Common myeloid progenitor, CD34-positive (primary cell): ENCODE measurements at regions not wholly inside any gene's neighbourhood (a gene's known extent, or its start where the extent isn't known, plus 50 kb on each side); places are given as distances from the start of the nearest gene placed in this dataset.

Experiments
- CTCF ChIA-PET: fragments of 350-600 bp; sonication (Branson Sonifier 250); formaldehyde crosslinking; loops from one replicate; lab custom pipeline; 2021; ENCODE audit warnings: antibody characterized with exemption; lab: Charles Lee
- POLR2A ChIA-PET: fragments of 350-600 bp; sonication (Branson Sonifier 250); formaldehyde crosslinking; loops from one replicate; lab custom pipeline; 2021; ENCODE audit warnings: antibody characterized with exemption; lab: Charles Lee
- DNase-seq, 3 donors: peaks; one replicate each; pipeline versions ENCODE4 v3.0.0 to v3.0.0-alpha.2; 2013
- H3K27ac ChIP-seq, 2 experiments: 1 replicate in 1 of 2; 2 replicates in 1 of 2; pipeline ENCODE4 v1.7.0; 2013; ENCODE audit warnings: inconsistent platforms in 2 of 2, low read length in 2 of 2, mild to moderate bottlenecking in 2 of 2, low read depth in 1 of 2, moderate library complexity in 1 of 2; ENCODE audit not compliant: severe bottlenecking in 2 of 2, insufficient read depth in 1 of 2, poor library complexity in 1 of 2
- H3K27me3 ChIP-seq, 5 experiments: replicated peaks in 2 of 5; 1 replicate in 3 of 5; 2 replicates in 2 of 5; pipeline versions ENCODE4 v1.6.1 to v1.7.0; 2013; ENCODE audit warnings: low read length in 4 of 5, mild to moderate bottlenecking in 2 of 5, moderate library complexity in 2 of 5, inconsistent platforms in 1 of 5; ENCODE audit not compliant: insufficient read depth in 5 of 5, control insufficient read depth in 4 of 5
- H3K36me3 ChIP-seq, 4 experiments: 1 replicate in 2 of 4; 2 replicates in 2 of 4; pipeline versions ENCODE4 v1.6.1 to v1.7.0; 2013; ENCODE audit warnings: low read length in 3 of 4, control low read depth in 1 of 4, mild to moderate bottlenecking in 1 of 4; ENCODE audit not compliant: control insufficient read depth in 4 of 4, insufficient read depth in 4 of 4
- H3K4me1 ChIP-seq, 4 experiments: 1 replicate in 3 of 4; 2 replicates in 1 of 4; pipeline versions ENCODE4 v1.6.1 to v1.7.1; 2013; ENCODE audit warnings: low read length in 3 of 4, mild to moderate bottlenecking in 3 of 4, control low read depth in 1 of 4, inconsistent platforms in 1 of 4, moderate library complexity in 1 of 4; ENCODE audit not compliant: control insufficient read depth in 4 of 4, insufficient read depth in 4 of 4; ENCODE audit errors: control extremely low read depth in 1 of 4
- H3K4me3 ChIP-seq, 7 experiments: 1 replicate in 4 of 7; 2 replicates in 3 of 7; pipeline versions ENCODE4 v1.5.1 to v1.7.0; 2013; ENCODE audit warnings: mild to moderate bottlenecking in 7 of 7, low read length in 6 of 7, moderate library complexity in 6 of 7, inconsistent platforms in 2 of 7, low read depth in 2 of 7, control low read depth in 1 of 7; ENCODE audit not compliant: insufficient read depth in 4 of 7, control insufficient read depth in 1 of 7; ENCODE audit errors: extremely low read depth in 1 of 7
- H3K9me3 ChIP-seq, 5 experiments: 1 replicate in 4 of 5; 2 replicates in 1 of 5; pipeline versions ENCODE4 v1.6.1 to v1.7.1; 2013; ENCODE audit warnings: low read length in 4 of 5, mild to moderate bottlenecking in 2 of 5, inconsistent platforms in 1 of 5, low read depth in 1 of 5, moderate library complexity in 1 of 5; ENCODE audit not compliant: control insufficient read depth in 4 of 5, insufficient read depth in 2 of 5; ENCODE audit errors: control extremely low read depth in 1 of 5
- WGBS: methylation state at CpG from one replicate; pipeline ENCODE4 v1.1.5; 2013; ENCODE audit not compliant: insufficient coverage; 5-methylcytosine and 5-hydroxymethylcytosine counted together

DNA sequence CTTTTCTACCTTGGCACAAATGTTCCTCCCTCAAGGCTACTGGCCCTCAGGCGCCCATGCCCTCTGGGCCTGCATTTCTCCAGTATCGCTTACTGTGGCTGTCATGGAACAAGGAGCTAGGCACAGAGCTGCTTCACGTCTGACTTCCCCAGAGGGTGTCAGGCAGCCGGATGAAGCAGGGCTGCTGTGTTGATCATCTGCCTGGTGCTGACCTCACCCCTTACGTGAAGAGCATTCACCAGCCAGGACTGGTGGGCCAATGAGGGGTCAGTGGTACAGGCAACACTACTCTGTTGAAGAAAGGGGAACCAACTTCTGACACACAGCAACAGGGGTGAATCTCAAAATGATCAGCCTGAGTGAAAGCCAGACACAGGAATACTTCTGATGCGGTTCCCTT, 215.5 kb upstream of the GALNT2 start:
- H3K4me1 ChIP-seq = peaks cover 0 to 8% (median 5%) of the 10 kb centered on the region in 4 experiments
- no peaks in the 10 kb centered on the region for H3K36me3 ChIP-seq
- 92% methylated on average over 3 of the region's 6 CpGs for WGBS
- no peak overlapping the region for H3K4me3 ChIP-seq
- no peaks in the 10 kb centered on the region for H3K9me3 ChIP-seq
- POLR2A ChIA-PET = interaction anchor here (0.6 kb wide), 1 partner anchor 98 kb away, joined by 3 read pairs; no protein-coding TSS in a partner anchor
- peak in 1 of 3 donors; percentile 8 for DNase-seq
- no peak overlapping the region for H3K27ac ChIP-seq
- no peaks in the 10 kb centered on the region for H3K27me3 ChIP-seq
- CTCF ChIA-PET = no interaction called here

DNA sequence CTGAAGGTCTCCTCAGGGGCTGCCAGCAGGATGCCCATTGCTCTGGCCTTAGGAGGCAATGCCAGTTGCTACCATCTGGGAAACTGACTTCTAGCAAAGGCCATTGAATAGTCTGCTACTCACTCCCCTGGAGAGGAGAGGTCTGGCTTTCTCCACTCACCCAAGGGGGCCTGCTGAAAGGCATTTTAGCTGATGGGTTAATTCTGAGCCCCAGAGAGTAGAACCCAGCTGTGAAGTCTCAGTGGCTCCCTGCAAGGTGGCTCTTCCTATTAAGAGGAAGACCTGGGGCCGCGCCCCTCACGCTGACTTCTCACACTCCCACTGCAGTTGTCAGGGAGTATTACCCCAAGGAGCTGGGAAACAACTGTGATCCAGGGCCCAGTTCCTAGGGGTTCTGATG, 213.3 kb upstream of the GALNT2 start:
- ChIA-PET POLR2A (no interaction called here), CTCF (interaction anchor here (0.6 kb wide), 1 partner anchor 595 kb away, joined by 4 read pairs; no protein-coding TSS in a partner anchor)
- Histone ChIP-seq H3K27ac (no peak overlapping the region), H3K4me1 (peaks cover 0 to 8% (median 5%) of the 10 kb centered on the region in 4 experiments), H3K27me3 (no peaks in the 10 kb centered on the region), H3K9me3 (no peaks in the 10 kb centered on the region), H3K36me3 (no peaks in the 10 kb centered on the region), H3K4me3 (no peak overlapping the region)
- 80% methylated on average over 1 of the region's 3 CpGs for WGBS
- no peak for DNase-seq

DNA sequence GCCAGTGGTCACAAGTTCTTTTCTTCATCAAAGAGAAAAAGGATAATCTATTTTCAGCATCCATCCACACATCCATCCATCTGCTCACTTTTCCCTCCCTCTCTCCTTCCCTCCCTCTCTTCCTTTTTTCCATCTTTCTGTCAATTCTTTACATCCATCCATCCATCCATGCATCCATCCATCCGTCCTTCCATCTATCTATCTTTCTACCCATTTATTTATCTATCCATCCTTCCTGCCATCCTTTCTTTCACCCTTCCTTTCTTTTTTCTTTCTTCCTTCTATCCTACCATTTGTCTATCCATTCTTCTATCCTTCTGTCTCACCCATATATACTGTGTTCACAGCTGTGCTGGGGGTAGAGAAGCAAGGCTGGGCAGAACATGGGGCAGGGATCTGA, 212.4 kb upstream of the GALNT2 start:
- no peaks in the 10 kb centered on the region for H3K27me3 ChIP-seq
- no peak overlapping the region for H3K27ac ChIP-seq
- H3K9me3 ChIP-seq = no peaks in the 10 kb centered on the region
- DNase-seq = no peak
- CTCF ChIA-PET = no interaction called here
- peaks cover 0 to 8% (median 5%) of the 10 kb centered on the region in 4 experiments for H3K4me1 ChIP-seq
- no peak overlapping the region for H3K4me3 ChIP-seq
- no peaks in the 10 kb centered on the region for H3K36me3 ChIP-seq
- 100% methylated on average over 1 of the region's 1 CpG for WGBS
- POLR2A ChIA-PET = no interaction called here

GRCh38 chr1:229856009-229856650, 210.9 kb upstream of the GALNT2 start:
- Histone ChIP-seq H3K27me3 (no peaks in the 10 kb centered on the region), H3K4me1 (peaks cover 0 to 8% (median 5%) of the 10 kb centered on the region in 4 experiments), H3K36me3 (no peaks in the 10 kb centered on the region), H3K4me3 (peak overlapping the region in 6 of 7 experiments; percentile 34 to 76 (median 60)), H3K9me3 (no peaks in the 10 kb centered on the region), H3K27ac (peak overlapping the region; percentile 4 to 72)
- ChIA-PET CTCF (interaction anchor here (0.9 kb wide), 1 partner anchor 131 kb away, joined by 4 read pairs; no protein-coding TSS in a partner anchor), POLR2A (no interaction called here)
- peak; percentile 32 to 72 (median 60) for DNase-seq
- WGBS = 20% methylated on average over 6 of the region's 7 CpGs

- WGBS = 92% methylated on average over 3 of the region's 4 CpGs
- CTCF ChIA-PET = interaction anchor here (1.8 kb wide), 1 partner anchor 8 kb away, joined by 4 read pairs; no protein-coding TSS in a partner anchor
- Histone ChIP-seq H3K27me3 (no peaks in the 10 kb centered on the region), H3K4me3 (no peak overlapping the region), H3K4me1 (peaks cover 0 to 8% (median 5%) of the 10 kb centered on the region in 4 experiments), H3K27ac (no peak overlapping the region), H3K9me3 (no peaks in the 10 kb centered on the region), H3K36me3 (no peaks in the 10 kb centered on the region)
- no peak for DNase-seq
- POLR2A ChIA-PET = no interaction called here
Observed at GRCh38 chr1:229857585-229857984, 209.5 kb upstream of the GALNT2 start.

DNA sequence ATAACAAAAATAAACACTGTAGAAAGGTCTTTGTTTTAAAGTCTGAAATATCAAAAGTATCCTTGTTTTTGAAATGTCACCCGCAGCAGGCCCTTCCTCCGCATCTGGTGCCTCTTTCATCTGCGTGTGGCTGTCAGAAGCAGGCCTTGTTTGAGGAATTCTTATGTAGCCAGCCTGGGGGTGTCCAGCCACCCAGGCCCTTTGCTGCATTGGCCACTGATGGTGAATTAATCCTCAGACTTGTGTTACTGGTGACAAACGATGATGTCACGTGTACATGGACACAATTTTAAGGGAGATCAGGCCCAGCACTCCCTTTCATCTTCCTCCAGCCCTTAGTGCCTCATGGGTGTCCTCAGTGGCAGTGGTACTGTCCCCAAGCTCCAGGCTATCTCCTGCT, 208.0 kb upstream of the GALNT2 start:
- POLR2A ChIA-PET = no interaction called here
- Histone ChIP-seq H3K9me3 (no peaks in the 10 kb centered on the region), H3K27ac (no peak overlapping the region), H3K4me3 (no peak overlapping the region), H3K4me1 (peaks cover 0 to 8% (median 5%) of the 10 kb centered on the region in 4 experiments), H3K27me3 (no peaks in the 10 kb centered on the region), H3K36me3 (no peaks in the 10 kb centered on the region)
- CTCF ChIA-PET = no interaction called here
- DNase-seq = no peak
- WGBS = 97% methylated on average over 5 of the region's 5 CpGs

- CTCF ChIA-PET = no interaction called here
Observed at GRCh38 chr1:229860926-229861325, 206.1 kb upstream of the GALNT2 start.

More at GRCh38 chr1:229860926-229861325, 206.1 kb upstream of the GALNT2 start:
- no peaks in the 10 kb centered on the region for H3K9me3 ChIP-seq
- no peaks in the 10 kb centered on the region for H3K36me3 ChIP-seq
- no peak overlapping the region for H3K4me3 ChIP-seq
- DNase-seq = no peak
- H3K27me3 ChIP-seq = no peaks in the 10 kb centered on the region
- POLR2A ChIA-PET = no interaction called here
- H3K27ac ChIP-seq = no peak overlapping the region
- WGBS = 94% methylated on average over 5 of the region's 6 CpGs
- H3K4me1 ChIP-seq = peaks cover 0 to 5% (median 4%) of the 10 kb centered on the region in 4 experiments
